H1 (cell line): ENCODE measurements at regions not wholly inside any gene's neighbourhood (a gene's known extent, or its start where the extent isn't known, plus 50 kb on each side); places are given as distances from the start of the nearest gene placed in this dataset.

ENCODE experiments used
- CTCF ChIA-PET: fragments of 300-600 bp; sonication (Branson Sonifier 250); formaldehyde crosslinking; loops from one replicate; lab custom pipeline; 2021; ENCODE audit not compliant: partially characterized antibody; lab: Charles Lee
- POLR2A ChIA-PET: fragments of 300-600 bp; sonication (Branson Sonifier 250); formaldehyde crosslinking; loops from one replicate; lab custom pipeline; 2021; ENCODE audit warnings: inconsistent platforms; ENCODE audit not compliant: partially characterized antibody; lab: Charles Lee
- DNase-seq, 2 experiments: peaks; one replicate each; pipeline versions ENCODE4 v3.0.0 to v3.0.0-alpha.2; 2010 to 2022; ENCODE audit warnings: low spot score in 2 of 2, low read depth in 1 of 2, mixed read lengths in 1 of 2
- FAIRE-seq: peaks from 2 replicates; lab custom pipeline; 2011; peaks lifted over from hg19 to GRCh38; lab: Jason Lieb, UNC
- H2AFZ ChIP-seq: 2 replicates; pipeline ENCODE4 v1.8.1; 2012; ENCODE audit warnings: low read length, inconsistent platforms
- H2AK5ac ChIP-seq: 2 replicates; pipeline ENCODE4 v1.6.1; 2013; ENCODE audit warnings: low read depth, low read length
- H2BK120ac ChIP-seq: replicated peaks from 2 replicates; pipeline ENCODE3; 2013; ENCODE audit warnings: low read depth, low read length, inconsistent platforms
- H2BK12ac ChIP-seq: 2 replicates; pipeline ENCODE4 v1.6.1; 2013; ENCODE audit warnings: low read depth, low read length
- H2BK15ac ChIP-seq: 2 replicates; pipeline ENCODE4 v1.6.1; 2013; ENCODE audit warnings: low read length
- H2BK20ac ChIP-seq: 2 replicates; pipeline ENCODE4 v1.6.1; 2013; ENCODE audit warnings: low read length
- H2BK5ac ChIP-seq: 2 replicates; pipeline ENCODE4 v1.6.1; 2013; ENCODE audit warnings: low read depth, low read length
- H3K14ac ChIP-seq: 2 replicates; pipeline ENCODE4 v1.6.1; 2013; ENCODE audit warnings: inconsistent platforms; ENCODE audit not compliant: insufficient read length
- H3K18ac ChIP-seq: 2 replicates; pipeline ENCODE4 v1.6.1; 2013; ENCODE audit warnings: low read length; ENCODE audit errors: extremely low read depth
- H3K23ac ChIP-seq: 2 replicates; pipeline ENCODE4 v1.6.1; 2013; ENCODE audit warnings: inconsistent platforms; ENCODE audit not compliant: insufficient read length
- H3K23me2 ChIP-seq: 2 replicates; pipeline ENCODE4 v1.6.1; 2013; ENCODE audit warnings: low read depth, low read length
- H3K27ac ChIP-seq: 2 replicates; pipeline ENCODE4 v1.6.1; 2011; ENCODE audit warnings: low read depth, low read length, inconsistent platforms
- H3K27me3 ChIP-seq, 4 experiments: replicated peaks in 1 of 4; 1 replicate in 1 of 4; 2 replicates in 3 of 4; pipeline versions ENCODE4 v1.6.1 to v1.8.1; 2011 to 2013; ENCODE audit warnings: low read length in 3 of 4, mild to moderate bottlenecking in 3 of 4, inconsistent platforms in 2 of 4, mixed read lengths in 2 of 4, moderate library complexity in 1 of 4; ENCODE audit not compliant: control insufficient read depth in 3 of 4, insufficient read depth in 3 of 4; ENCODE audit errors: extremely low read depth in 1 of 4
- H3K36me3 ChIP-seq, 4 experiments: 2 replicates each; pipeline versions ENCODE4 v1.6.1 to v1.8.1; 2011 to 2013; ENCODE audit warnings: mild to moderate bottlenecking in 4 of 4, low read length in 3 of 4, moderate library complexity in 2 of 4, control low read depth in 1 of 4, inconsistent platforms in 1 of 4; ENCODE audit not compliant: insufficient read depth in 4 of 4, control insufficient read depth in 2 of 4
- H3K4ac ChIP-seq: replicated peaks from 2 replicates; pipeline ENCODE3; 2013; ENCODE audit warnings: low read length, low read depth, mixed read lengths, inconsistent platforms; ENCODE audit not compliant: insufficient read length
- H3K4me1 ChIP-seq, 4 experiments: replicated peaks in 1 of 4; 1 replicate in 1 of 4; 2 replicates in 3 of 4; pipeline versions ENCODE4 v1.6.1 to v1.8.1; 2011 to 2013; ENCODE audit warnings: low read length in 3 of 4, inconsistent platforms in 2 of 4, mixed read lengths in 1 of 4; ENCODE audit not compliant: insufficient read depth in 4 of 4, control insufficient read depth in 3 of 4
- H3K4me2 ChIP-seq, 2 experiments: 2 replicates each; pipeline versions ENCODE4 v1.6.1 to v1.8.1; 2011 to 2013; ENCODE audit warnings: low read depth in 2 of 2, low read length in 2 of 2, control low read depth in 1 of 2, inconsistent platforms in 1 of 2, mild to moderate bottlenecking in 1 of 2; ENCODE audit not compliant: insufficient read depth in 1 of 2
- H3K4me3 ChIP-seq, 4 experiments: fragments of 200-600, 300-600 bp in 1 of 4; sonication (generic), shearing (Covaris generic), sonication (Bioruptor Twin) in 1 of 4; 2 replicates each; pipeline versions ENCODE4 v1.5.1 to v1.8.1; 2011 to 2016; ENCODE audit warnings: low read length in 4 of 4, low read depth in 3 of 4, control low read depth in 2 of 4, inconsistent platforms in 2 of 4, mild to moderate bottlenecking in 2 of 4, mixed read lengths in 1 of 4, moderate library complexity in 1 of 4; ENCODE audit not compliant: insufficient read depth in 2 of 4; ENCODE audit errors: extremely low read depth in 1 of 4
- H3K56ac ChIP-seq: replicated peaks from 2 replicates; pipeline ENCODE3; 2013; ENCODE audit warnings: low read depth, mild to moderate bottlenecking, mixed read lengths, low read length, inconsistent platforms; ENCODE audit not compliant: insufficient read length
- H3K79me1 ChIP-seq: 2 replicates; pipeline ENCODE4 v1.6.1; 2013; ENCODE audit warnings: low read depth, low read length, control low read depth
- H3K79me2 ChIP-seq, 2 experiments: 2 replicates each; pipeline versions ENCODE4 v1.6.1 to v1.8.1; 2012 to 2013; ENCODE audit warnings: low read length in 2 of 2, mild to moderate bottlenecking in 2 of 2, inconsistent platforms in 1 of 2; ENCODE audit not compliant: insufficient read depth in 2 of 2, control insufficient read depth in 1 of 2
- H3K9ac ChIP-seq, 4 experiments: replicated peaks in 1 of 4; 1 replicate in 1 of 4; 2 replicates in 3 of 4; pipeline versions ENCODE4 v1.6.1 to v1.8.1; 2011 to 2013; ENCODE audit warnings: low read depth in 3 of 4, low read length in 3 of 4, control low read depth in 2 of 4, mild to moderate bottlenecking in 2 of 4, moderate library complexity in 2 of 4, inconsistent platforms in 1 of 4; ENCODE audit errors: extremely low read depth in 1 of 4
- H3K9me3 ChIP-seq, 2 experiments: 2 replicates each; pipeline versions ENCODE4 v1.6.1 to v1.8.1; 2012 to 2013; ENCODE audit warnings: mild to moderate bottlenecking in 2 of 2, moderate library complexity in 2 of 2, control low read depth in 1 of 2, inconsistent platforms in 1 of 2, low read depth in 1 of 2, low read length in 1 of 2, mixed read lengths in 1 of 2; ENCODE audit not compliant: insufficient read depth in 2 of 2
- H4K20me1 ChIP-seq, 2 experiments: replicated peaks in 1 of 2; 2 replicates each; pipeline versions ENCODE3 to v1.8.1; 2011 to 2013; ENCODE audit warnings: inconsistent platforms in 2 of 2, low read length in 2 of 2, mild to moderate bottlenecking in 1 of 2; ENCODE audit not compliant: insufficient read depth in 2 of 2, control insufficient read depth in 1 of 2
- H4K5ac ChIP-seq: 2 replicates; pipeline ENCODE4 v1.6.1; 2013; ENCODE audit warnings: low read length, low read depth, mixed read lengths, inconsistent platforms; ENCODE audit not compliant: insufficient read length
- H4K8ac ChIP-seq: 2 replicates; pipeline ENCODE4 v1.8.0; 2013; ENCODE audit warnings: mild to moderate bottlenecking, moderate library complexity, low read length, inconsistent platforms; ENCODE audit not compliant: insufficient read depth; ENCODE audit errors: extremely low read depth
- H4K91ac ChIP-seq: replicated peaks from 2 replicates; pipeline ENCODE3; 2013; ENCODE audit warnings: low read length, mixed read lengths, inconsistent platforms; ENCODE audit not compliant: insufficient read length
- BACH1 ChIP-seq: IDR thresholded peaks from 2 replicates; pipeline ENCODE4 v1.6.1; 2012; ENCODE audit warnings: low read length, improper control_type of control experiment
- CEBPB ChIP-seq: IDR thresholded peaks from 2 replicates; pipeline ENCODE4 v1.6.1; 2012; ENCODE audit warnings: low read depth, low read length
- WGBS, 2 experiments: shearing (Covaris generic) in 1 of 2; methylation state at CpG; one replicate each; pipeline versions ENCODE4 v1.1.6 to v1.1.7; 2013 to 2015; ENCODE audit warnings: low lambda C conversion rate in 2 of 2, mixed read lengths in 2 of 2, inconsistent platforms in 1 of 2, low coverage in 1 of 2, missing lambda C conversion rate in 1 of 2; ENCODE audit not compliant: insufficient replicate concordance in 2 of 2, insufficient coverage in 1 of 2, insufficient read length in 1 of 2; ENCODE audit errors: extremely low coverage in 1 of 2, missing lambda C conversion rate in 1 of 2; 5-methylcytosine and 5-hydroxymethylcytosine counted together

DNA sequence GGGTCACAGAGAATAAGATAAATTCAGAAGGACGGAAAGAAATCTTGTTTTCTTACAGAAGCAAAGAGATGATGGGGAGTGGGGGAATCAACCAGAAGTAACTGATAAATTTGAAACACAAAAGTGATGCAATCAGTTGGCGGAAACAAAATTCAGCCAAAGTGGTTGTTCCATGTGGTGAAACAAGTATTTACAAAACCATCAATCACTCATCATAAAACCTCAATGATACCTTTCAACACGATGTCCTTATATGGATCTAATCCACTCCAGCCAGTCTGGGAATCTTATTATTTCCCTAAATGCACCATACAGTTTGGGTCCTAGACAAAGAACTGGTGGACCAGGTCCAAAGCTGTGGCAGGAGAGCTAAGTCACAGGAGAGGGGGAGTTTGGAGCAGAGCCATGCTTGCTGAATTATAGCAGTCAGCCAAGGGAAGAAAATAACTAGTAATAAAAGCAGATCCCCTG is 303.8 kb upstream of the LRRC7 start:
- FAIRE-seq: no peak

More for the DNA sequence above, 303.8 kb upstream of the LRRC7 start:
- no peaks in the 10 kb centered on the region for H3K9me3 ChIP-seq
- H2AFZ ChIP-seq: no peak overlapping the region
- no peaks in the 10 kb centered on the region for H3K36me3 ChIP-seq
- no peaks in the 10 kb centered on the region for H3K4me1 ChIP-seq
- no peak overlapping the region for H3K4me3 ChIP-seq
- no peak overlapping the region for H3K56ac ChIP-seq
- peak overlapping the region; percentile 66 for H3K4ac ChIP-seq
- no peaks in the 10 kb centered on the region for H3K27me3 ChIP-seq
- no peaks in the 10 kb centered on the region for H4K20me1 ChIP-seq
- no peak overlapping the region for H3K9ac ChIP-seq
- H4K91ac ChIP-seq: no peak overlapping the region
- H3K23me2 ChIP-seq: no peaks in the 10 kb centered on the region
- H3K18ac ChIP-seq: no peak overlapping the region
- no peaks in the 10 kb centered on the region for H3K79me1 ChIP-seq
- H2AK5ac ChIP-seq: no peak overlapping the region
- TF ChIP-seq CEBPB: peak; percentile 45; the same call in 1 of the 2 replicates
- TF ChIP-seq BACH1: no peak
- H4K8ac ChIP-seq: no peak overlapping the region
- no peak overlapping the region for H4K5ac ChIP-seq
- 88% methylated on average over 3 of the region's 3 CpGs; no CpG with 5 or more reads in 1 of the 2 experiments for WGBS, 2 experiments
- CTCF ChIA-PET: no interaction called here
- no peak overlapping the region for H2BK20ac ChIP-seq
- no peaks in the 10 kb centered on the region for H3K79me2 ChIP-seq
- no peak overlapping the region for H2BK5ac ChIP-seq
- POLR2A ChIA-PET: no interaction called here
- no peak overlapping the region for H2BK120ac ChIP-seq
- no peak overlapping the region for H3K14ac ChIP-seq
- H3K27ac ChIP-seq: no peak overlapping the region
- H3K4me2 ChIP-seq: no peak overlapping the region
- no peak overlapping the region for H3K23ac ChIP-seq
- no peak overlapping the region for H2BK12ac ChIP-seq
- no peak overlapping the region for H2BK15ac ChIP-seq
- DNase-seq: no peak
